WERI-Rb-1 (cell line): ENCODE measurements at regions not wholly inside any gene's neighbourhood (a gene's known extent, or its start where the extent isn't known, plus 50 kb on each side); places are given as distances from the start of the nearest gene placed in this dataset.

Experiments
- DNase-seq: peaks from one replicate; pipeline ENCODE4 v3.0.0-alpha.2; 2020
- H3K27ac ChIP-seq: fragments of 250-450 bp; sonication (Bioruptor Pico); 2 replicates; pipeline ENCODE4 v1.5.1; 2020; ENCODE audit warnings: mild to moderate bottlenecking, moderate library complexity
- H3K27me3 ChIP-seq: fragments of 250-450 bp; sonication (Bioruptor Pico); 2 replicates; pipeline ENCODE4 v1.5.1; 2021; ENCODE audit warnings: mild to moderate bottlenecking, low read depth, moderate library complexity; ENCODE audit not compliant: insufficient read depth, severe bottlenecking
- H3K36me3 ChIP-seq: fragments of 250-450 bp; sonication (Bioruptor Pico); 2 replicates; pipeline ENCODE4 v1.5.1; 2020; ENCODE audit warnings: mild to moderate bottlenecking, moderate library complexity
- H3K4me3 ChIP-seq: 2 replicates; pipeline ENCODE4 v1.5.1; 2011; ENCODE audit warnings: low read depth, mild to moderate bottlenecking, control low read depth, low read length
- H3K9me3 ChIP-seq: fragments of 250-450 bp; sonication (Bioruptor Pico); 2 replicates; pipeline ENCODE4 v1.5.1; 2021; ENCODE audit warnings: mild to moderate bottlenecking, moderate library complexity; ENCODE audit not compliant: severe bottlenecking
- CTCF ChIP-seq: IDR thresholded peaks from 2 replicates; pipeline ENCODE4 v1.5.1; 2011; ENCODE audit warnings: low read depth, mild to moderate bottlenecking, control low read depth, inconsistent platforms, low read length

- Histone ChIP-seq H3K27me3 (no peaks in the 10 kb centered on the region), H3K36me3 (no peaks in the 10 kb centered on the region), H3K4me3 (no peak overlapping the region), H3K9me3 (no peaks in the 10 kb centered on the region), H3K27ac (no peak overlapping the region)
- TF ChIP-seq CTCF = no peak
- DNase-seq = no peak
These were observed 117.6 kb upstream of the STK17B start for GRCh38 chr2:196289000-196289399.

- no peak for TF ChIP-seq CTCF
- no peak for DNase-seq
- no peaks in the 10 kb centered on the region for H3K36me3 ChIP-seq
These were observed 118.8 kb upstream of the STK17B start for GRCh38 chr2:196290136-196290535.

DNA sequence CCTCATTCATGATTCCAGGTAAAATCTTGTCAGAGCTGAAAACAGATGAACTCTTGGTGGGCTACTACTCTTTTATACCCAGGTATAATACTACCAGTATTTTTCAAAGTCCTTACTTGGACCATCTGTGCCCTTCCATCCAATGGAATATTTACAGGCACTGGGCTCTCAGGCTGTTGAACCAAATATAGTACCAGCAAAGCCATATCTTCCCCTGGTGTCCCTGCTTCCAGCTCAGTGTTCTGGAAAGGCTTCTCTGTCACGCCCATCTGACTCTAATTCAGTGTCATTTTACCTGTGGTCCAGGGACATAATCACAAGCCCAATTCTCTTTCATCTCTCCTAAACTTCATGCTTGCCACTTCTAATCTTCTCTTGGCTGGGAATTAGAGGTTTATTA, 119.2 kb upstream of the STK17B start:
- Histone ChIP-seq H3K9me3 (no peaks in the 10 kb centered on the region), H3K27ac (no peak overlapping the region), H3K27me3 (no peaks in the 10 kb centered on the region), H3K4me3 (no peak overlapping the region), H3K36me3 (no peaks in the 10 kb centered on the region)
- TF ChIP-seq CTCF = no peak
- no peak for DNase-seq

More at GRCh38 chr2:196290136-196290535, 118.8 kb upstream of the STK17B start:
- Histone ChIP-seq H3K4me3 (no peak overlapping the region), H3K27me3 (no peaks in the 10 kb centered on the region), H3K27ac (no peak overlapping the region), H3K9me3 (no peaks in the 10 kb centered on the region)

GRCh38 chr2:196291426-196291825, 120.0 kb upstream of the STK17B start:
- Histone ChIP-seq H3K27me3 (no peaks in the 10 kb centered on the region), H3K4me3 (no peak overlapping the region), H3K9me3 (no peaks in the 10 kb centered on the region), H3K27ac (no peak overlapping the region), H3K36me3 (no peaks in the 10 kb centered on the region)
- TF ChIP-seq CTCF = no peak
- no peak for DNase-seq

GRCh38 chr2:196291873-196292800, 120.8 kb upstream of the STK17B start:
- Histone ChIP-seq H3K4me3 (no peak overlapping the region), H3K27ac (no peak overlapping the region)
- no peak for TF ChIP-seq CTCF

More at GRCh38 chr2:196291873-196292800, 120.8 kb upstream of the STK17B start:
- Histone ChIP-seq H3K27me3 (no peaks in the 10 kb centered on the region), H3K36me3 (no peaks in the 10 kb centered on the region), H3K9me3 (no peaks in the 10 kb centered on the region)
- no peak for DNase-seq
